Neural progenitor cell (in vitro differentiated cells): ENCODE measurements at regions not wholly inside any gene's neighbourhood (a gene's known extent, or its start where the extent isn't known, plus 50 kb on each side); places are given as distances from the start of the nearest gene placed in this dataset.

Experiments
- DNase-seq: peaks from one replicate; pipeline ENCODE4 v3.0.0-alpha.2; 2016; ENCODE audit warnings: low spot score
- H2AFZ ChIP-seq: fragments of 200-600 bp; sonication (generic); replicated peaks from 2 replicates; pipeline ENCODE4 v1.6.1; 2016; ENCODE audit warnings: antibody characterized with exemption
- H3F3A ChIP-seq: fragments of 200-600 bp; sonication (generic); 2 replicates; pipeline ENCODE4 v1.6.1; 2016; ENCODE audit warnings: antibody characterized with exemption, low read depth
- H3K27ac ChIP-seq: fragments of 200-600 bp; sonication (generic); 2 replicates; pipeline ENCODE4 v1.5.1; 2016; ENCODE audit warnings: mild to moderate bottlenecking
- H3K27me3 ChIP-seq: fragments of 200-600 bp; sonication (generic); 2 replicates; pipeline ENCODE4 v1.6.1; 2016; ENCODE audit warnings: mild to moderate bottlenecking, moderate library complexity
- H3K36me3 ChIP-seq: fragments of 200-600 bp; sonication (generic); 2 replicates; pipeline ENCODE4 v1.5.1; 2016
- H3K4me1 ChIP-seq: fragments of 200-600 bp; sonication (generic); 2 replicates; pipeline ENCODE4 v1.6.1; 2016; ENCODE audit warnings: mixed run types
- H3K4me2 ChIP-seq: fragments of 200-600 bp; sonication (generic); 2 replicates; pipeline ENCODE4 v1.6.1; 2016
- H3K4me3 ChIP-seq: fragments of 200-600 bp; sonication (generic); 2 replicates; pipeline ENCODE4 v1.5.1; 2016
- H3K79me2 ChIP-seq: fragments of 200-600 bp; sonication (generic); 2 replicates; pipeline ENCODE4 v1.6.1; 2016; ENCODE audit warnings: low read depth
- H3K9ac ChIP-seq: fragments of 200-600 bp; sonication (generic); 2 replicates; pipeline ENCODE4 v1.6.1; 2016
- H3K9me3 ChIP-seq: fragments of 200-600 bp; sonication (generic); 2 replicates; pipeline ENCODE4 v1.5.1; 2016; ENCODE audit warnings: low read depth
- H4K20me1 ChIP-seq: fragments of 200-600 bp; sonication (generic); 2 replicates; pipeline ENCODE4 v1.6.1; 2016; ENCODE audit warnings: low read depth
- H3K27ac Mint-ChIP-seq: 3 replicates; pipeline ENCODE4 v1.8.0; 2021; ENCODE audit warnings: mixed read lengths
- H3K27me3 Mint-ChIP-seq: 2 replicates; pipeline ENCODE4 v1.8.0; 2022; ENCODE audit warnings: low read depth, mild to moderate bottlenecking, inconsistent platforms, moderate library complexity, mixed read lengths; ENCODE audit not compliant: insufficient read depth
- H3K36me3 Mint-ChIP-seq: 3 replicates; pipeline ENCODE4 v1.8.0; 2021; ENCODE audit warnings: mixed read lengths
- H3K4me1 Mint-ChIP-seq: 3 replicates; pipeline ENCODE4 v1.8.0; 2021; ENCODE audit warnings: mixed read lengths
- H3K4me3 Mint-ChIP-seq: 3 replicates; pipeline ENCODE4 v1.8.0; 2021; ENCODE audit warnings: mild to moderate bottlenecking, moderate library complexity, mixed read lengths
- H3K9me3 Mint-ChIP-seq: 3 replicates; pipeline ENCODE4 v1.8.0; 2020; ENCODE audit warnings: mixed read lengths
- EZH2 ChIP-seq: fragments of 200-600 bp; sonication (generic); IDR thresholded peaks from 2 replicates; pipeline ENCODE4 v1.6.1; 2017; ENCODE audit warnings: antibody characterized with exemption, mild to moderate bottlenecking, moderate library complexity
- EZH2phosphoT487 ChIP-seq: fragments of 200-600 bp; sonication (generic); IDR thresholded peaks from 2 replicates; pipeline ENCODE4 v1.6.1; 2017; ENCODE audit warnings: antibody characterized with exemption
- TF ChIP-seq, protein P1 (sequence below): fragments of 200-600 bp; sonication (generic); IDR thresholded peaks from 2 replicates; pipeline ENCODE4 v1.5.1; 2017; ENCODE audit warnings: antibody characterized with exemption, mild to moderate bottlenecking

DNA sequence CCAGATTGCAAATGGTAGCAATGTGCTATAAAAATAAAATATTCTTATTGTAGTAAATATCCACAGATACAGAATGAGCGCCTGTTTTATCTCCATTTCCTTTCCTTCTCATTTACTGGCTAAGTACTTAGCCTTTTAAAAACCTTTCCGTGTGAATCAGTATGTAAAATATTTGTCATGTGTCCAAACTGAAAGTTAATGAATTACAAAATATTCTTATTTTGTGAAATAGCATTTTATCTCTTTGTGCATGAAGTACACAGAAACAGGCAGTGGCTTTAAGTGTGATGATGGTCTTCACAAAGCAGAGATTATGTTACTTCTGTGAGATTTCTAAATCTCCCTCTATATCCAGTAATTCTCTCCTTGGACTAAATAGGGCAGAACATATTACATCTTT lies 56.7 kb upstream of the KIAA1217 start:
- H3K79me2 ChIP-seq: no peaks in the 10 kb centered on the region
- no peak overlapping the region for H3K9ac ChIP-seq
- H3K9me3 ChIP-seq: no peaks in the 10 kb centered on the region
- Mint-ChIP-seq H3K4me1 (no peaks in the 10 kb centered on the region), H3K4me3 (no peak overlapping the region), H3K27me3 (no peaks in the 10 kb centered on the region), H3K9me3 (peaks cover 6% of the 10 kb centered on the region), H3K36me3 (no peaks in the 10 kb centered on the region), H3K27ac (no peak overlapping the region)
- H2AFZ ChIP-seq: no peak overlapping the region
- no peak overlapping the region for H3K4me3 ChIP-seq
- no peaks in the 10 kb centered on the region for H3K4me1 ChIP-seq
- TF ChIP-seq, protein P1, sequence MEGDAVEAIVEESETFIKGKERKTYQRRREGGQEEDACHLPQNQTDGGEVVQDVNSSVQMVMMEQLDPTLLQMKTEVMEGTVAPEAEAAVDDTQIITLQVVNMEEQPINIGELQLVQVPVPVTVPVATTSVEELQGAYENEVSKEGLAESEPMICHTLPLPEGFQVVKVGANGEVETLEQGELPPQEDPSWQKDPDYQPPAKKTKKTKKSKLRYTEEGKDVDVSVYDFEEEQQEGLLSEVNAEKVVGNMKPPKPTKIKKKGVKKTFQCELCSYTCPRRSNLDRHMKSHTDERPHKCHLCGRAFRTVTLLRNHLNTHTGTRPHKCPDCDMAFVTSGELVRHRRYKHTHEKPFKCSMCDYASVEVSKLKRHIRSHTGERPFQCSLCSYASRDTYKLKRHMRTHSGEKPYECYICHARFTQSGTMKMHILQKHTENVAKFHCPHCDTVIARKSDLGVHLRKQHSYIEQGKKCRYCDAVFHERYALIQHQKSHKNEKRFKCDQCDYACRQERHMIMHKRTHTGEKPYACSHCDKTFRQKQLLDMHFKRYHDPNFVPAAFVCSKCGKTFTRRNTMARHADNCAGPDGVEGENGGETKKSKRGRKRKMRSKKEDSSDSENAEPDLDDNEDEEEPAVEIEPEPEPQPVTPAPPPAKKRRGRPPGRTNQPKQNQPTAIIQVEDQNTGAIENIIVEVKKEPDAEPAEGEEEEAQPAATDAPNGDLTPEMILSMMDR: no peak
- no peak for TF ChIP-seq EZH2
- TF ChIP-seq EZH2phosphoT487: no peak
- H3K36me3 ChIP-seq: no peaks in the 10 kb centered on the region
- H4K20me1 ChIP-seq: no peaks in the 10 kb centered on the region
- no peaks in the 10 kb centered on the region for H3F3A ChIP-seq
- no peaks in the 10 kb centered on the region for H3K27me3 ChIP-seq
- H3K4me2 ChIP-seq: no peak overlapping the region
- DNase-seq: no peak
- H3K27ac ChIP-seq: no peak overlapping the region

DNA sequence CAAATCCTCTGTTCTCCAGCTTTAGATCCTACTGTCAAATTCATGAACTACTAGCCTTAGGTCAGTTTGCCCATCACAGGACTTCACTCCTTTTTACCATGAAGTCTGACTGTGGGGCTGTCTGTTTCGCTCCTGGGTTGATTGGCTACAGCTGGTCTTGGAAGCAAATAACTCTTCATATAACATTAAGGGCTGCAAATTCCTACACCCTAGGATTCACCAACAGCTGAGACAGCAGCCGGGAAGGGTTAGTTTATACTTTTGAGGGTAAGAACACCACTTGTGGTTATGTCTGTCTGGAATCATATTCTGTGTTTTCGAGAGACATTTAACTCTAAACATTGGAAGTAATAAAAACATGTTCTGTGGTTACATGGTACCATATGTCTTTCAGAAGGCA lies 55.9 kb upstream of the KIAA1217 start:
- H3K79me2 ChIP-seq: no peaks in the 10 kb centered on the region
- Mint-ChIP-seq H3K27me3 (no peaks in the 10 kb centered on the region), H3K4me3 (no peak overlapping the region), H3K27ac (no peak overlapping the region), H3K9me3 (peaks cover 10% of the 10 kb centered on the region), H3K4me1 (no peaks in the 10 kb centered on the region), H3K36me3 (no peaks in the 10 kb centered on the region)
- no peaks in the 10 kb centered on the region for H3K4me1 ChIP-seq
- H3K4me3 ChIP-seq: no peak overlapping the region
- H3K9ac ChIP-seq: no peak overlapping the region
- H2AFZ ChIP-seq: no peak overlapping the region
- no peaks in the 10 kb centered on the region for H3K36me3 ChIP-seq
- H3K4me2 ChIP-seq: no peak overlapping the region
- H3K27ac ChIP-seq: no peak overlapping the region
- no peaks in the 10 kb centered on the region for H3F3A ChIP-seq
- no peaks in the 10 kb centered on the region for H3K27me3 ChIP-seq
- TF ChIP-seq EZH2: no peak
- TF ChIP-seq, protein P1: no peak
- TF ChIP-seq EZH2phosphoT487: no peak
- no peaks in the 10 kb centered on the region for H3K9me3 ChIP-seq
- DNase-seq: no peak
- H4K20me1 ChIP-seq: no peaks in the 10 kb centered on the region

DNA sequence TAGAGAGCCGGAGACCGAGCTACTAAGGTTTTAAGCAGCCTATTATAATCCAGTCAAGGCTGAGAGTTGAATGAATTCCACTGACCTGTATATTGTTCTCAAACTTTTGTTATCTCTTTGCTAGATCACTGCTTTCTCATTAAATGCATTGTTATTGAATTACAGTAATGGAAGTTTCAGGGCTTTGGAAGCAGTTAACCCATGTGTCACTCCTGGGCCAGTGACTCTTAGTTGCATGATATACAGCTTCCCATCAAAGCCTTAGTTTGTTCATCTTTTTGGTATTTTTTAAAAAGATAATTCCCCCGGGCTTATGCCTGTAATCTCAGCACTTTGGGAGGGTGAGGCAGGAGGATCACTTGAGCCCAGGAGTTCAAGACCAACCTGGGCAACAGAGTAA lies 55.4 kb upstream of the KIAA1217 start:
- no peak for TF ChIP-seq EZH2
- TF ChIP-seq EZH2phosphoT487: no peak
- TF ChIP-seq, protein P1: no peak
- H3K36me3 ChIP-seq: no peaks in the 10 kb centered on the region
- H3K27me3 ChIP-seq: no peaks in the 10 kb centered on the region
- H4K20me1 ChIP-seq: no peaks in the 10 kb centered on the region
- Mint-ChIP-seq H3K27ac (no peak overlapping the region), H3K4me3 (no peak overlapping the region), H3K9me3 (peaks cover 16% of the 10 kb centered on the region), H3K36me3 (no peaks in the 10 kb centered on the region), H3K27me3 (no peaks in the 10 kb centered on the region), H3K4me1 (no peaks in the 10 kb centered on the region)
- no peaks in the 10 kb centered on the region for H3K4me1 ChIP-seq
- H3K4me3 ChIP-seq: no peak overlapping the region
- H2AFZ ChIP-seq: no peak overlapping the region
- H3F3A ChIP-seq: no peaks in the 10 kb centered on the region
- DNase-seq: no peak
- H3K27ac ChIP-seq: no peak overlapping the region
- no peak overlapping the region for H3K4me2 ChIP-seq
- no peak overlapping the region for H3K9ac ChIP-seq
- H3K9me3 ChIP-seq: no peaks in the 10 kb centered on the region
- no peaks in the 10 kb centered on the region for H3K79me2 ChIP-seq

DNA sequence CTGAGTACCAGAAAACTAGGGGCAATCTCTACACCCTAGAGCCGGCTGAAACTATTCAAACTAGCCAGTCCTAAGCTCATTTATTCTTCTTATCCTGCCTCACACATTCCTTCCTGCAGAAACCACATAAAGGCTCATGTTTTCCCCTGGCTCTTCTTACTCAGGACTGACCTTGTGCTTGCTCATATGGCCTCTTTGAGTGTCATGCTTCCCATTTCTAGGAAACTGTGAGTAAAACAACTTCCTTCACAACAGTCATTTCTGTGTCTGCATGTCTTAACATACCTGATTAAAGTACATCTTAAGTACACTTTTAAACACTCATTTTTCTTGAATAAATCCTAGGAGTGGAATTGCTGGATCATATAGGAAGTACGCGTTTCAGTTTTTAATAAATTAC lies 52.3 kb upstream of the KIAA1217 start:
- Mint-ChIP-seq H3K27me3 (no peaks in the 10 kb centered on the region), H3K36me3 (no peaks in the 10 kb centered on the region), H3K4me3 (no peak overlapping the region), H3K27ac (no peak overlapping the region), H3K4me1 (peaks cover 5% of the 10 kb centered on the region), H3K9me3 (peaks cover 16% of the 10 kb centered on the region)
- DNase-seq: no peak
- TF ChIP-seq EZH2phosphoT487 (no peak), EZH2 (no peak)
- TF ChIP-seq, protein P1: no peak
- H3K36me3 ChIP-seq: no peaks in the 10 kb centered on the region
- H3K9ac ChIP-seq: no peak overlapping the region
- H3K27ac ChIP-seq: no peak overlapping the region
- no peaks in the 10 kb centered on the region for H3K79me2 ChIP-seq
- H2AFZ ChIP-seq: no peak overlapping the region
- no peaks in the 10 kb centered on the region for H4K20me1 ChIP-seq
- H3K9me3 ChIP-seq: no peaks in the 10 kb centered on the region
- no peaks in the 10 kb centered on the region for H3K27me3 ChIP-seq
- no peak overlapping the region for H3K4me2 ChIP-seq
- no peaks in the 10 kb centered on the region for H3K4me1 ChIP-seq
- H3K4me3 ChIP-seq: no peak overlapping the region
- H3F3A ChIP-seq: no peaks in the 10 kb centered on the region
